ENCODE measurements at regions not wholly inside any gene's neighbourhood (a gene's known extent, or its start where the extent isn't known, plus 50 kb on each side); places are given as distances from the start of the nearest gene placed in this dataset.
"Not testable (repeated sequence)": the region's sequence is repeated elsewhere in the genome, so short reads cannot be mapped to it uniquely, and the experiment has no call there.

GRCh38 chr3:194950906-194951628 lies 265.4 kb downstream of the FAM43A start:
- intact Hi-C loops (cut with DNase I) = loop anchor here (10.0 kb wide), 1 partner anchor 266 kb away; the partner anchor contains the start of gene FAM43A
- no peak for DNase-seq

- DNase-seq = not testable (repeated sequence)
- intact Hi-C loops (cut with DNase I) = loop anchor here (10.0 kb wide), 1 partner anchor 267 kb away; the partner anchor contains the start of gene FAM43A
These were observed 265.9 kb downstream of the FAM43A start for GRCh38 chr3:194951629-194951920.

- intact Hi-C loops (cut with DNase I) = loop anchor here (10.0 kb wide), 1 partner anchor 267 kb away; the partner anchor contains the start of gene FAM43A
- DNase-seq = no peak
These were observed 266.4 kb downstream of the FAM43A start for GRCh38 chr3:194951931-194952582.

GRCh38 chr3:194952841-194953241 lies 267.2 kb downstream of the FAM43A start:
- intact Hi-C loops (cut with DNase I) = loop anchor here (10.0 kb wide), 1 partner anchor 268 kb away; the partner anchor contains the start of gene FAM43A
- no peak for DNase-seq

- intact Hi-C loops (cut with DNase I) = loop anchor here (10.0 kb wide), 1 partner anchor 268 kb away; the partner anchor contains the start of gene FAM43A
- DNase-seq = no peak
These were observed 267.6 kb downstream of the FAM43A start for GRCh38 chr3:194953291-194953690.

- intact Hi-C loops (cut with DNase I) = loop anchor here (10.0 kb wide), 1 partner anchor 271 kb away; the partner anchor contains the start of gene FAM43A
- no peak for DNase-seq
These were observed 269.9 kb downstream of the FAM43A start for GRCh38 chr3:194955546-194955945.

GRCh38 chr3:194955979-194956696 lies 270.5 kb downstream of the FAM43A start:
- intact Hi-C loops (cut with DNase I) = loop anchor here (10.0 kb wide), 1 partner anchor 271 kb away; the partner anchor contains the start of gene FAM43A
- DNase-seq = no peak

GRCh38 chr3:194956697-194957396 lies 271.2 kb downstream of the FAM43A start:
- no peak for DNase-seq
- intact Hi-C loops (cut with DNase I) = loop anchor here (10.0 kb wide), 1 partner anchor 272 kb away; the partner anchor contains the start of gene FAM43A

GRCh38 chr3:194957743-194958240 lies 272.1 kb downstream of the FAM43A start:
- no peak for DNase-seq
- intact Hi-C loops (cut with DNase I) = loop anchor here (10.0 kb wide), 1 partner anchor 273 kb away; the partner anchor contains the start of gene FAM43A

GRCh38 chr3:194959217-194959616 lies 273.5 kb downstream of the FAM43A start:
- no peak for DNase-seq
- intact Hi-C loops (cut with DNase I) = loop anchor here (10.0 kb wide), 1 partner anchor 274 kb away; the partner anchor contains the start of gene FAM43A

GRCh38 chr3:194959666-194960065 lies 274.0 kb downstream of the FAM43A start:
- DNase-seq = not testable (repeated sequence)
- intact Hi-C loops (cut with DNase I) = loop anchor here (10.0 kb wide), 1 partner anchor 275 kb away; the partner anchor contains the start of gene FAM43A

GRCh38 chr3:194960446-194961032 lies 274.9 kb downstream of the FAM43A start:
- intact Hi-C loops (cut with DNase I) = no loop called here
- DNase-seq = no peak

- intact Hi-C loops (cut with DNase I) = no loop called here
- DNase-seq = no peak
These were observed 275.5 kb downstream of the FAM43A start for GRCh38 chr3:194961149-194961548.

GRCh38 chr3:194961571-194961970 lies 275.9 kb downstream of the FAM43A start:
- peak in 1 of 42 donors; percentile 18 for DNase-seq
- intact Hi-C loops (cut with DNase I) = no loop called here

- intact Hi-C loops (cut with DNase I) = no loop called here
- no peak for DNase-seq
These were observed 276.4 kb downstream of the FAM43A start for GRCh38 chr3:194962056-194962455.

- intact Hi-C loops (cut with DNase I) = no loop called here
- no peak for DNase-seq
These were observed 279.1 kb downstream of the FAM43A start for GRCh38 chr3:194964809-194965208.

GRCh38 chr3:194967151-194968117 lies 281.8 kb downstream of the FAM43A start:
- intact Hi-C loops (cut with DNase I) = no loop called here
- DNase-seq = peak in 1 of 42 donors; percentile 21

All from head of caudate nucleus (tissue), 42 donors.